Dedifferentiated amniotic fluid mesenchymal stem cell (primary cell): ENCODE measurements at regions not wholly inside any gene's neighbourhood (a gene's known extent, or its start where the extent isn't known, plus 50 kb on each side); places are given as distances from the start of the nearest gene placed in this dataset.

Experiments
- DNase-seq: peaks from one replicate; pipeline ENCODE4 v3.0.0-alpha.2; 2016; ENCODE audit errors: extremely low spot score

DNA sequence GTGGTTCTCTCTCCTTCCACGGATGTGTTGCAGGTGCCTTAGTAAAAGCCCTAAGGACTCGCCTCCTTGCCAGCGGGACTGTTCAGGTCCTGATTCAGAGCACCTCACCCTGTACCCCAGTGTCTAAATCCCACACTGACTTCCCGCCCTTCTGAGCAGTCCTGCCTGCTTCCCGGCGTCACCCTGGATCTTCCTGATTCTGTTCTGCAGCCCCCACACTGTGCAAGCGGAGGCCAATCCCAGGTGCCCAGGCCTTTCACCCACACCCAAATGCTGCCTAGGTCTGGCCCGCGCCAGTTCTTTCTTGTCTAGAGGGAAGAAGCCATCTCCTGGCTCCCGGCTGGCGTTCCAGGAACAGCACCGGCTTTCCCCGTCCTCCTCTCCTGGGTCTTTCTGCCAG lies 95.9 kb upstream of the GALNT2 start:
- no peak for DNase-seq

DNA sequence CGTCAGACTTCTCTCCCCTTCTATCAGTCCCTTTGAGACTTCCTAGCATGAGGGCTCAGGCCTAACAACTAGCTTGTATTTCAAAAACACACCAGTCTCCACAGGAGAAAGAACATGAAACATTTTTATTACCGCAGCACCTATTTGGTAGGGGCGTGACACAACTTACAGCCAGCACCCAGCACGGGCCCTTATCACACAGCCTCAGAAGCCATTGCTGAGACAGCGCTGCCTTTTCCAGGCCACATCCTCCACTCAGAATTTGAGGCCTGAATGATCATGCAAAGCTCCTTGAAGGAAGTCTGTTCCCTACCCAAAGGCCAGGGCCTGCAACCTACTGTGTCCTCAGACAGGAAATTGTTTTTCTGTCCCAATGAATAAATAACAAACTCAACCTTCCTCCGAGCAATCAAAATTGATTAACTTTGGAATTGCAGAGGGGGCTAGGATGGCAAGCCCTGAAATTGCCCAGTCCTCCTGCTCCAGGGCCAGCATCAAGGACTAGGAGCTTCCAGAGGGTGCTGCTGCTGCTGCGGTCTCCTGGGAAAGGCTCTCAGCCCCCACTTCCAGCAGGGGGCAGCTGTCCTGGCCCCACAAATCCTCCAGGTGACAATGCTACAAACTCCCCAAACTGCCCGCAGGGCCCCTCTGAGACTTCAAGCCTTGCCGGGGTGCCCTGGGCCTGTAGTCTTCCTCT lies 94.3 kb upstream of the GALNT2 start:
- DNase-seq = no peak

DNA sequence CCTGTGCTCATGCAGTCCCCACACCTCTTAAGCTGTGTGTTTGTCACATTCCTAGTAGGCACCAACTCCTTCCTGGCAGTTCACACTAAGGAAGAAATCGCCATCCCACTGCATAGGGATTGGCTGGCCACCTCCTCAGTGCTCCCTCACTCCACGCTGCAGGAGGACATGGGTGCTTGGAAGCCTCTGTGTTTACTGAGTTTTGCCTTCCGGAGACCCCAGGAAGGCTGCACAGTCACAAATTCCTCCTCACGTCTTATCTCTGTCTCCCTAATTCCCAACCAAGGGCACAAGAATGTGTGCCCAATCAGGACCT lies 93.8 kb upstream of the GALNT2 start:
- DNase-seq = no peak

DNA sequence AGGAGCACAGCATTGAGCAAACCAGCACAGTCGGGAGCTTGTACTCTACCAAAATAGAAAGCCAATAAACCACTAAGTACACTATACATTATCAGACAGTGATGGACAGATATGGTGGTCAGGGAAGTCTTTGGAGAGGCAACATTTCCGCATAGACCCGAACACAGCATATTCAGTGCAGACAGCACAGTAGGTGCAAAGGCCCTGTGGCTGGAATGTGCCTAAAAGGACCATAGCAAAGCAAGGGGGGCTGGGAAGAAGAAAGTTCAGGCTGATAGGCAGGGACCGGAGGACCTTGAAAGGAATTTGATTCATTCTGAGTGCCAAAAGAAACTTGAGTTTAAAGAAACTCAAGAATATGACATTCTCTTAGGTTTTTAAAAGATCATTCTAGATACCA lies 92.0 kb upstream of the GALNT2 start:
- no peak for DNase-seq

DNA sequence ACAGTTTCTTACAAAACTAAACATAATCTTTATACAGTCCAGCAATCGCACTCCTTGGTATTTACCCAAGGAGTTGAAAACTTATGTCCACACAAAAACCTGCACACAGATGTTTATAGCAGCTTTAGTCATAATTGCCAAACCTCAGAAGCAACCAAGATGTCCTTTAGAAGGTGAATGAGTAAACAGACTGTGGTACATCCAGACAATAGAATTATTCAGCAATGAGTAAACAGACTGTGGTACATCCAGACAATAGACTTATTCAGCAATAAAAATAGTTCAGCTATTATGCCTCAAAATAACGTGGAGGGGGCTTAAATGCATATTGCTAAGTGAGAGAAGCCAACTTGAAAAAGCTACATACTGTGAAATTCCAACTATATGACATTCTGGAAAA lies 87.0 kb upstream of the GALNT2 start:
- DNase-seq = no peak

DNA sequence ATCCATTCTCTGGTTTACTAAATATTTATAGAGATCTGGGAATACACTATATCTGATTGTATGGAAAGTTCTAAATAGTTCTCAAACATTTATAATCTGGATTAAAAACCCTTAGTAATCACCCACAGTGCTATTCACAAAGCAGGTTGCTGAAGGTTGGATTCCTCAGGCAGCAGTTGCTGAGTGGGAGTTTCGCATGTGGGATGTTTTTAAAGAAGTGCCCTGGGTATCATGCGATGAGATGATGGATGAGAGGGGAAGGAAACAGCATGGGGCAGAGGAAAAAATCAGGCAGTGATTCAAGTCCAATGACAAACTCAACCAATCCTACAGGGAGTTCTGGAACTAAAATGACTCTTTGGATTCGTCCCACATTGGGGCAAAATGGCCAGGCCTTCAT lies 85.3 kb upstream of the GALNT2 start:
- DNase-seq = no peak

DNA sequence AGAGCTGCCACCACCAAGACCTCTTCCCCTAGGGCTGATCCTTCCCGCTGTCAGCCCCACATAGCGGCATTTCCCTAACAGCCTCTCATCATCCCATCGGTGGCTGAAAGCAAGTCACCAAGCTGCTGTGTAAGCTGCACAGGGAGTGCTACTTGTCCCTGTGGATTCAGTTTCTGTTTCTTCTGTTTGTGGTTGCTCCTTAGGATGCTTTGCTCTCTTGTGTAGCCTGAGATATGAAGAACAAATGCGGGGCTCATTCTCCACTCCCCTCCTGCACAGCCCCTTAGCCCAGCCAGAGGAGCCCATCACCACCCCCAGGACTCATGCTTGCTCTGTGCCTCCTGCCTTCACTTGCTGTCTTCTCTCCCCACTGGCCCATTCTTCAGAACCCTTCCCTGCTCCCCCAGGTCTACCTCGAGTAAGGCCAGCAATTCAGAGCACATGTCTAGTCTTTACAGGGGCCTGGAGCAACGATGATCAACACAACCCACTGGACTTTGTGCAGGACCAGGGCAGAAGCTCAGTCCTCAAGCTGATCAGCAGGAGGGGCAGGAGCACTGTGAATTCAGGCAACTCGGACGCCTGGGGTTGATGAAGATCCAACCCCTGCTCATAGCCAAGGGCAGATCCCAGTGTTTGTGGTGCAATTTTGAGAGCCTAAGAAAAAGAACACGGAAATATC lies 82.6 kb upstream of the GALNT2 start:
- DNase-seq = no peak

DNA sequence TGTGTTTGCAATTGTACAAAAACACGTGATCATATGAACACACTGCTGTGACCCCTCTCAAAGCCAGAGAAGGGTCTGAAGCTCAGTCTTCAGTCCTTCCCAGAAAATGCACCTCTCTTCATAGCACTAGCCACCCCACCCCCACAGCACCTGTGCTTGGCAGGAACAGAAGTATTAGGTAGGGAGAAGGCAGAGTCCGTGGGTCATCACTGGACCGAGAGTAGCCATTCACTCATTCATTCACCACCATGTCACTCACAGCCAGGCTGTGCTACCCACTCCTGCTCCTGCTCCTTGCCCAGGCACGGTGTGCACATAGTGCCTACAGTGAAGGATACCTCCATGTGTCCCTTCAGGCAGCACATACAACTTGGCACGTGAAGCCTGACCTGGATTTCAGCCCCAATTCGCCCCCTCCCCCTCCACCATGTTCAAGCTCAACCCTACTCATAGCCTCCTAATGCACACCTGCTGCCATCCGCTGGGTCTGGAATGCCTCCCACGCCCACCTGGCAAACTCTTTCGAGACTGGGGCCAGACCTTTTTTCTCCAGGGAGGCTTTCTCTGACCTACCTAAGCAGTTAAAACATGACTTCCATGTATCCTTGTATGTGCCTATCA lies 81.9 kb upstream of the GALNT2 start:
- DNase-seq = no peak

DNA sequence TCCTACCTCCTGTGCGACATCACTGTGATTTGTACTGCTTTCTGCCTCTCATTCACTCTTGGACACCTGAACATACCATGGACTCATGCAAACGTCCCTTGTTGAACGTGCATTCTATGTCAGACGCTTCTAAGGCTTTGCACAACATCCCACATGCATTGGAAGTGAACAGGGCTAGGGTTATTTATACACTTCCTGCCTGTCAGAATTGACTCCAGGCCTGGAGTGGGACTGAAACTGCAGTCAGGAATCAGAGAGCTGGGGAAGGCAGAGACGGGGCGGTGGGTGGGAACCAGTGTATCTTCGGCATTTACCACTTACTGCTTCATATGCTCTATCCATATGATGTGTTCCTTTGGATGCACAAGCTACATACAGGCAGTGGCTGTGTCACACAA lies 81.4 kb upstream of the GALNT2 start:
- DNase-seq = no peak

DNA sequence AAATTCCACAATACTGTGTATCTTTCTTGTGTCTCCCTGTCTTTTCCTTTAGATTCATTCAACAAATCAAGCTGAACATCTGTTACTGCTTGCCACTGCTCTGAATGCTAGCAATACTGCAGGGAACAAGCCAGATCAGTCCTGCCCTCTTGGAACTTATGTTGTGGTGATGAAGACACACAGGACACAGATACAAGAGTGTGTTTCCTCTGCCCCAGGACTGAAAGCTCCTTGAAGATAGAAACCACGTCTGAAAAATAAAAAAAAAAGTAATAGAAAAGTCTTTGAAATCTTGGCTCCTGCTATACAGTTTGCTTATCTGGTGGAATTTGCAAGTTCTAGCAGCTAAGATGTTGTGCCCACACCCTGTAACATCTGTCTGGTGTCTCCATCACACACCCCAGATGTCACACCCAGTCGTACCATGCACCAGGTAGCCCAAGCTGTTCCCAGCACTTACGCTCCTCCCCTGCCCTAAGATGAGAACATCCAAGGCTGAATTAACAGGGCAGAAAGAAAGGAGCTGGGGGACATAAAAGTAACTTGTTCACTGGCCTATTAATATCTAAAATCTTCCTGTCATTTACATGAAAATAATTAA lies 80.2 kb upstream of the GALNT2 start:
- no peak for DNase-seq

DNA sequence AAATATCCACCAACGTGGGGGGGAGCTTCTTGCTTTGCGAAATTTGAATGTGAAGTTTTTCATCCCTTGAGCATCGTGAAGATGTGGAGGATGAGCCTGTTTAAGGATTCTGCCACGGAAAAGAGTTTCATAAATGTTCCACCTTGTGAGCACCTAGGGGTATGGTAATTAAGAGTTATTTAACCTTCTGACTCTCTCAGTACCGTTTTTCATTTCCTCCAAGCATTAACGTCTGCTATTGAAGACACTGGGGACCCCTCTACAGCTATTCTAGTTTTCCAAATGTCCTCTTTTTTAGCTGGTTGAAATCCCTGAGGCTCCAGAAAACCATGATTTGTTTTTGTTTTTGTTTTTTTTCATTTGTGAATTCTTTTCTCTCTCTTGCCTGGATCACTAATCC lies 79.1 kb upstream of the GALNT2 start:
- no peak for DNase-seq

DNA sequence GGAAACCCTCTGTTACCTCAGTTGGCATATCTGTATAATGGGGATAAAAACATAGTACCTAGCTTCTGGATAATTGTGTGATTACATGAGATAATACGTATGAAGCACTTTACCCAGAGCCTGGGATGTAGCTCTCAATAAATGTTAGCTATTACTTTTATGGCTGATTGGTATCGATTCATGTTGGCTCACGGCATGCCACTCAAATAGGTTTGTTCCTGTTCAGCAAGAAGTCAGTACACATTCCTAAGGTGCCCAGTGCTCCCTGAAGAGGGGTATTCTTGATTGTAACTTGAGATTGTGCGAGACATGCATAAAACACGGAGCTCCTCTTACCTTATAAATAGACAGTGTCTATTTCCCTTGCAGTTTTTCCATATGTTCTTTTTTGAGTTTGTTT lies 78.5 kb upstream of the GALNT2 start:
- no peak for DNase-seq

DNA sequence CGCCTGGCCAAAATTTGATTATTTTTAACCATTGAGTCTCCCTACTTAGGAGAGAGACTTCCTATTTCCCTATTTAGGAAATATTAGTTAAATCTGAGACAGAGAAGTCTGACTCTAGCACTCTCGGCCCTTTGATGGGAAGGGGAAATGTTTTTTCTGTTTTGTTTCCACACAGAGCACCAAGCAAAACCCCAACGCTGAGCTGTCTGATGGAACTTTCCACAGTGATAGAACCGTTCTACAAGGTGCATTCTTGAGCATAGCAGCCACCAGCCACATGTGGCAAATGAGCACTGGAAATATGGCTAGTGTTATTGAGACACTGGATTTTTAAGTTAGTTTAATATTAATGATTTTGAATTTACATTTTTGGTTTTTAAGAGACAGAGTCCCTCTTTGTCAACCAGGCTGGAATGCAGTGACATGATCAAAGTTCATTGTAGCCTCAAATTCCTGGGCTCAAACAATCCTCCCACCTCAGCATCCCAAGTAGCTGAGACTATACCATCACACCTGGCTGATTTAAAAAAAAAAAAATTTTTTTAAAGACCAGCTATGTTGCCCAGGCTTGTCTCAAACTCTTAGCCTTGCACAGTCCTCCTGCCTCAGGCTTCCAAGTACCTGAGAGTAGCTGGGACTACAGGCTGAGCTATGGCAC lies 77.3 kb upstream of the GALNT2 start:
- DNase-seq = no peak

DNA sequence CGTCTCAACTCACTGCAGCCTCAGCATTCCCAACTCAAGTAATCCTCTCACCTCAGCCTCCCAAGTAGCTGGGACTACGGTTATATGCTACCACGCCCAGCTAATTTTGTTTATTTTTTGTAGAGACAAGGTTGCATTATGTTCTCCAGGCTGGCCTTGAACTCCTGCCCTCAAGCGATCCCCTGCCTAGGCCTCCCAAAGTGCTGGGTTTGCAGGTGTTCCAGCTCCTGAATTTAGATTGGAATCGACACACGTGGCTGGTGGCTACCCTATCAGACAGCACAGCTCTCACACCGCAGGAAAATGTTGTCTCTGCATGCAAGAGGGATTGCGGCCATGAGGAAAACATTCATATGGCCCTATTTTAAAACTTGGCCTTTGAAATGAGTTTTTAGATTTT lies 76.7 kb upstream of the GALNT2 start:
- no peak for DNase-seq

DNA sequence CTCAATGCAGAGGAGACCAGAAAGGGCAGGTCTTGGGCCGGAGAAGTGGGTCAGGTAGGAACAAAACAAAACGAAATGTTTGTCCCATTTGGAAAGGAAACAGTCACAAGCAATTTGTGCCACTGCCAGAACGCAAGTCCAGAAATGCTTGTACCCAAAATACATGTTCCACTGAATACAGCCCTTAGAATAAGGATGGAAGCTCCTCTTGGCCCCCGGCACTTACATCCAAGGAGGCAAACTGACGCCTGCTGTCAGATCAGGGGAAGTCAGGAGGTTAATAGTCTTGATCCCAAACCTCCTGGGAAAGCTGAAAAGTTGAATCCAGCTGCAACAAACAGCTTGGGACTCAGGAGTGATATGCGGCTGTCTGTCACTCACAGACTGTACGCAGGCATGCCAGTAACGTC lies 75.9 kb upstream of the GALNT2 start:
- DNase-seq = no peak

DNA sequence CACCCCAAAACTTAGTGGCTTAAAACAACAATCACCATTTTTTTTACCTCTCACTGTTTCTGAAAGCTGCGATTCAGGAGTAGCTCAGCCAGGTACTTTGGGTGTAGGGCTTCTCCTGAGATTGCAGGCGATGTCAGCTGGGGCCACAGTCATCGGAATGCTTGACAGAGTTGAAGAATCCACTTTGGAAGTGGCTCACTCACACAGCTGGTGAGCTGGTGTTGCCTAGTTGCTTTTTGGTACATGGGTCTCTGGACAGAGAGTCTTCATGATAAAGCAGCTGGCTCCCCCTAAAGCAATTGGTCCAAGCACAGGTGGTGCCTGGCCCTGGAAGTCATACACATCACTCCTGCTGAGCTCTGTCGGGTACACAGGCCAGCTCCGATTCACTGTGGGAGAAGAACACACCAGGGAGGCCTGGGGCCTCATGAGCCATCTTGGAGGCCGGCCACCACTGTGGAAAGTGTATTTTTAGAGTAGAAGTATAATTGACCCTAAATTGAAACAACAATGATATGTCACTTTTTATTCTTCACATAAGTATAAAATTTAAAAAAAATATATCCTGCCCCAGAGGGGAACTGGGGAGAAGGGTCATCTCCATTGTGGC lies 75.2 kb upstream of the GALNT2 start:
- no peak for DNase-seq

DNA sequence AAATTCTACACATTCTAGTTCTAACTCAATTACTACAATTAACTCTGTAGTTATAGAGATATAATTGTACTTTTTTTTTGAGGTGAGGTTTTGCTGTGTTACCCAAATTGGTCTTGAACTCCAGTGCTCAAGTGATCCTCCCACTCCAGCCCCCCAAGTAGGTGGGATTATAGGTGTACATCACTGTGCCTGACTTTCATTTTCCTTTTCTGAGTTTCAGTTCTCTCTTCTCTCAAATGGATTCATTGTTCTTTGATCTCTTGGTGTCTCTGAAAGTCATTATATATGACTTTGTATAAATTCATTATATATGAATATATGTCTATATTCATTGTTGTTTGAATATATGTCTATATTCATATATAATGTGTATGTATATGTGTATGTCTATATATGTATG lies 74.0 kb upstream of the GALNT2 start:
- no peak for DNase-seq

DNA sequence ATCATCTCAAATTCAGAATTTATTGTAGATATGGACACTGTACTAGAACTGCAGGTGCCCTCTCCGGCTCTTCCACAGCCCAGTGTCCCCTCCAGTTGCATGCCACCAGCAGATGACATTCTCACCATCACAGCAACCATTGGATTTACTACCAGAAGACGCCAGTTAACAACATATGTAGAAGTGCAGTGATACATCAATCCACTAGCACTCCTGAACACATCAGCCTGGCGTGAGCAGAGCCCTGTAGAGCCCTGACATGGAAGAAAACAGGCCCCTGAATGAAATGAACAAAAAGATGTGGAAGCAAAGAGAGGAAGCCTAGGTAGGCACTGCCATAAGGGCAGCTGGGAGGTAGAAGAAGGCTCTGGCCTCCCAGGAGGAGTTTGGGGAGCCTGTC lies 73.1 kb upstream of the GALNT2 start:
- no peak for DNase-seq

DNA sequence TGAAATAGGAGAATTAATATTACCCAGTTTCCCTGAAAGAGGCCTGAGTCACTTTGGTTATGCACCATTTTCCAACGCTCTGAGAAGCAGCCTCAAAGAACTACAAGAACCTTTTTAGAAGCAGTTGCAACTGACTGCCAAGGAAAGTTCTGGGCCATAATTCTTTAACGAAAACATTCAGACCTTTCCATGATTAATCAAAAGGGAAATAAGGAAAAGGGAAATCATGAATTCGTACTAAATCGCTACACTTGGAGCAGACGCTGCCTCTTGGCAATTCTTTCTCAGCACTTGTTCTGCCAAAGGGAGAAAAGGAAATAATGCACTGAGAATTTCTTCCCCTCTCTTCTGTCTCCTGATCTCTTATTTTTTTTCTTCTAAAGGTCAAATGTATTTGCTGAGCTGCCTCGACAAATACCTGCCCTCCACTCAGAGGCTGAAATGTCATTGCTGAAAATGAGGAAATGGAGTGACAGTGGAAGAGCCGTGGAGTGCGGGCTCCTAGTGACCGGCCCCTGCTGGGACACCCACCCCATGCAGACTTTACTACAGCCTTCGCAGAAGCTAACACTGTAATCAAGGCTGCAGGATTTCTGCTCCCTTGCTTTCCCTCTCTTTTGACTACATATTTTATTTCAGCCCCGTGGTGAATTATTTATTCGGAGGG lies 67.9 kb upstream of the GALNT2 start:
- DNase-seq = no peak

DNA sequence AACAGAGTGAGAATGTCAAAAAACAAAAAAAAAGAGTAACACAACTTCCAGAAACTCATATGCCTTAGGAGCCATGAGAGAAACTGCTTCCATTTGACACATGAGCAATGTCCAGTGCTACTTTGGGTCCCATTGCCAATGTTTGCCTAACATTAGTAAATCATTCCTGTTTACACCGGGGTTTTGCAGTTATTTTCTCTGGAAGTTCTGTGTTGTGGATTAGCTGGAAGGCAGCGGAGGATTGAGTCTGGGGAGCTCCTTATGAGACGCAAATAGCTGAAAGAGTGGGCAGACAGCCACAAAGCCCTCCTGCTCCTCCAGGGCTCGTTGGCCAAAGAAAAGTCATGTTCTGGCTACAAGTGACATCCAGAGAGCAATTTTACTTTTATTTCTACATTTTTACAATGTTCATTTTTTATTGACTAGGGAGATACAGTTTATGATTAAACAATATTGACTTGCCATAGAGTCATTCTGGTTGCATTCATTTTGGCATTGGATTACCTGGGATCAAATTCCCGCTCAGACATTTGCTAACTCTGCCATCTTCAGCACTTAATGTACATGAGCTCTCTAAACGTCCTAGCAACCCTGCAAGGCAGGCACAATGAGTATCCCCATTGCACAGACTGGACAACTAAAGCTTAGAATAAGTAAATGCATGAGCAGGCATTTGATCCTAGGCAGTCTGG lies 66.4 kb upstream of the GALNT2 start:
- DNase-seq = no peak

DNA sequence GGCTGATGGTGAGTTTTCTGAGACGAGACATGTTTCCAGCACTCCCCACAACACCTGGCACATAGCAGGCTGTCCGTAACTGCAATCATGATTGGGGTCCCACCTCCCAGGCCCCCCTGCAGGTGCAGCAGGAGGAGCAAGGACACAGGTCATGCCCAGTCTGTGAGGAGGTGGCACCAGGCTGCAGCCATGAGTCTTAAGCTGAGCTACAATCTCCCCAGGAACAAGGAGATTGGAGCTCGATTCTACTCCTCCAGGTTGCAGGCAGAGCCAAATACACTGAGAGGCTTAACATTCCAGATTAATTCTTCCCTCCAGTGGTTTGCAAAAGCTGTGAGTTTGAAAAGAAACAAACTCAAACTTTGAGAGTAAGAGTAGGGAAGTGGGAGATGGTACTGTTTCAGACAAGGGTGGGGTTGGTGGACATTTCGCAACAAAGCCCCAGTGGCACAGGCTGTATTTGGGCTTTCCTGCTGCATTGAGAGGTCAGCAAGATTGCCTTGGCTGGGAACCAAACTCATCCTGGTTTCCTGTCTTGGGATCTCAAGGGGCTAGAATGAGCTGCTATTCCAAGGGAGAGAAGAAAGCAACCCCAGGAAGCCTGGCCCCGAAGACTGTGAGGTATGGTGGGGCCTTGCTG lies 64.8 kb upstream of the GALNT2 start:
- no peak for DNase-seq
